Inferior parietal cortex (tissue), 1 donor: ENCODE measurements at regions not wholly inside any gene's neighbourhood (a gene's known extent, or its start where the extent isn't known, plus 50 kb on each side); places are given as distances from the start of the nearest gene placed in this dataset.

Experiments used
- DNase-seq: peaks from one replicate; pipeline ENCODE4 v3.0.0-alpha.2; 2016; ENCODE audit errors: extremely low spot score

GRCh38 chr13:106302011-106302410 lies 233.5 kb downstream of the EFNB2 start:
- no peak for DNase-seq

- DNase-seq, result no peak
These were observed 235.8 kb downstream of the EFNB2 start for GRCh38 chr13:106299621-106300020.

- no peak for DNase-seq
These were observed 238.2 kb downstream of the EFNB2 start for GRCh38 chr13:106297283-106297682.

GRCh38 chr13:106296723-106297122 lies 238.7 kb downstream of the EFNB2 start:
- no peak for DNase-seq

- DNase-seq, result no peak
These were observed 239.5 kb downstream of the EFNB2 start for GRCh38 chr13:106295971-106296370.

- DNase-seq, result no peak
These were observed 244.5 kb downstream of the EFNB2 start for GRCh38 chr13:106291006-106291405.

GRCh38 chr13:106287351-106287750 lies 248.1 kb downstream of the EFNB2 start:
- no peak for DNase-seq

GRCh38 chr13:106286811-106287210 lies 248.7 kb downstream of the EFNB2 start:
- DNase-seq, result no peak

GRCh38 chr13:106284358-106284757 lies 251.1 kb downstream of the EFNB2 start:
- no peak for DNase-seq

GRCh38 chr13:106281426-106281825 lies 254.0 kb downstream of the EFNB2 start:
- no peak for DNase-seq

GRCh38 chr13:106277484-106278154 lies 257.8 kb downstream of the EFNB2 start:
- DNase-seq, result no peak

- DNase-seq, result no peak
These were observed 258.6 kb downstream of the EFNB2 start for GRCh38 chr13:106276876-106277275.

- DNase-seq, result no peak
These were observed 259.9 kb downstream of the EFNB2 start for GRCh38 chr13:106275446-106276032.

- DNase-seq, result no peak
These were observed 260.8 kb downstream of the EFNB2 start for GRCh38 chr13:106274551-106275203.

GRCh38 chr13:106263801-106264200 lies 271.7 kb downstream of the EFNB2 start:
- DNase-seq, result no peak

- DNase-seq, result no peak
These were observed 272.6 kb downstream of the EFNB2 start for GRCh38 chr13:106262886-106263285.

- no peak for DNase-seq
These were observed 274.0 kb downstream of the EFNB2 start for GRCh38 chr13:106261450-106261849.

GRCh38 chr13:106260352-106260751 lies 275.1 kb downstream of the EFNB2 start:
- no peak for DNase-seq

- no peak for DNase-seq
These were observed 275.5 kb downstream of the EFNB2 start for GRCh38 chr13:106259928-106260327.

GRCh38 chr13:106246666-106247188 lies 288.7 kb downstream of the EFNB2 start:
- no peak for DNase-seq

- DNase-seq, result no peak
These were observed 289.2 kb downstream of the EFNB2 start for GRCh38 chr13:106246242-106246641.

- no peak for DNase-seq
These were observed 292.4 kb downstream of the EFNB2 start for GRCh38 chr13:106243011-106243565.
